ENCODE measurements at regions not wholly inside any gene's neighbourhood (a gene's known extent, or its start where the extent isn't known, plus 50 kb on each side); places are given as distances from the start of the nearest gene placed in this dataset.
"Not testable (repeated sequence)": the region's sequence is repeated elsewhere in the genome, so short reads cannot be mapped to it uniquely, and the experiment has no call there.

DNA sequence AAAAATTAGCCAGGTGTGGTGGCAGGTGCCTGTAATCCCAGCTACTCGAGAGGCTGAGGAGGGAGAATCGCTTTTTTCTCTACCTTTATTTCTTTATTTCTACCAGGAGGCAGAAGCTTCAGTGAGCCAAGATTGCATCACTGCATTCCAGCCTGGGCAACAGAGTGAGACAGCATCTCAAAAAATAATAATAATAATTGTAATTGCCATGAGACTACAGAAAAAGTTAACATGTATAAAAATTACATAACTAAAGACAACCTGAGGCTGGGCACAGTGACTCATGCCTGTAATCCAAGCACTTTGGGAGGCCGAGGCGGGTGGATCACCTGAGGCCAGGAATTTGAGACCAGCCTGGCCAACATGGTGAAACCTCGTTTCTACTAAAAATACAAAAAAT, 181.5 kb downstream of the WSCD1 start:
- DNase-seq, result not testable (repeated sequence)

DNA sequence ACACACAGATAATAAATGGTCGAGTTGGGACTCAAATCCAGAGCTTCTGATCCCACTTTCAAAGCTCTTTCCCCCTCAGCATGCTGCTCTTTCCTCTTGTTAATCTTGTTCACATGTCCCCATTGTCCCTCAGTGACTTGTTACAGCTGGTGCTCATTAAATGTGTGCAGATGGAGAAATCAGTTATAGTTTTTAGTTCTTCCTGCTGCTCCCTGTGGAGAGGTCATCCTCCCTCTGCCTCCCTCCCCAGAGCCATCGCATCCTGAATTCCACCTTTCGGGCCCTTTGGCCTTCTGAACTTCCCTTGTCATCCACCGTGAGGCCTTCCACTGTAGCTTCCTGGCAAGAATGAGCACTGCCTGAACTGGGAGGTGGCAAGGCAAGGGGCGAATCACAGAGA, 179.6 kb downstream of the WSCD1 start:
- DNase-seq, result no peak

DNA sequence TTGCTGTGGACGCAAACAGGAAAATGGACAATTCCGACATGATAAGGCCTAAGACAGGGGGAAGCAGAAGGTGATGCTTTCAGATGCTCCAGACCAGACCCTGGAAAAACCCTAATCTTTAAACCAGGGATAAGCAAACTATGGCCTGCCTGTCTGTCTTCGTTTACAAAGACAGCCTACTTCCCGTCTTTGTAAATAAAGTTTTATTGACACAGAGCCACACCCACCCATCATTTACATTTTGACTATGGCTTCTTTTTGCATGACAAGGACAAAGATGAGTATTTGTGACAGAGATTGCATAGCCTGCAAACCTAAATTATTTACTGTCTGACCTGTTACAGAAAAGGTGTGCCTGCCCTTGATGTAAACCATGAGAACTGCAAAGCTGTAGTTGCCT, 177.9 kb downstream of the WSCD1 start:
- no peak for DNase-seq

DNA sequence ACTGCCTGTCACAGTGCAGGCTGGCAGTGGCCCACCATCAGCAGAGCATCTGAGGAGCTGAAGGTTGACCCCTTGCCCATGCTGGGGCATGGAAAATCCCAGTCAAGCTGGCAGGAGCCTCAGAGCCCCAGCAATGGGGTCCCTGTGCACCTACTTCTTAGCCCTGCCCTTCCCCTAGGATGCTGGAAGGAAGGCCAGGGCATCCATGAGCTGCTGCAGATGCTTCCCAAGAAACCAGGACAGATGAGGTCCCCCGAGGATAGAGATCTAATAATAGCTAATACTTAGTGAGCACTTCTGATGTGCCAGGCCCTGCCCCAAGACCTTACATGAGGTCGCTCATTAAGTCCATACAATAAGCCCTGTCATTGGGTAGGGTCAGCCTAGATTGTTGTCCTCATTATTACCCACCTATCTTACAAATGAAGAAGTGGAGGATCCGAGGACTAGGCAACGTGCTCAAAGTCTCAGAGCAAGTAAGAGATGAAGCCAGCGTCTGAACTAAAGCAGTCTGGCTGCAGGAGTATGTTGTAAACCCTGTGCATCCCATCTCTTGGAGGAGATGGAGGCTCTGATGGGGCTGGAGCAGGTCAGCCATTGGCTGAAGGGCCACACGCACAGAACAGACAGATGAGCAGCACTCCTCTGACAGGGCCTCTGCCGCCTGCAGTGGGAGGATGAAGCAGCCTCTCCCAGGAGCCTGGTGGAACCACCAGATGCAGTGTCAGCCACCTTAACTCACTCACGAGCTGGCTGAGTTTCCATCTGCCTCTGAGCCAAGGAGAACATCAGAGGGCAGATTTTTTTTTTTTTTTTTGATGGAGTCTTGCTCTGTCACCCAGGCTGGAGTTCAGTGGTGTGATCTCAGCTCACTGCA, 175.4 kb downstream of the WSCD1 start:
- no peak for DNase-seq

DNA sequence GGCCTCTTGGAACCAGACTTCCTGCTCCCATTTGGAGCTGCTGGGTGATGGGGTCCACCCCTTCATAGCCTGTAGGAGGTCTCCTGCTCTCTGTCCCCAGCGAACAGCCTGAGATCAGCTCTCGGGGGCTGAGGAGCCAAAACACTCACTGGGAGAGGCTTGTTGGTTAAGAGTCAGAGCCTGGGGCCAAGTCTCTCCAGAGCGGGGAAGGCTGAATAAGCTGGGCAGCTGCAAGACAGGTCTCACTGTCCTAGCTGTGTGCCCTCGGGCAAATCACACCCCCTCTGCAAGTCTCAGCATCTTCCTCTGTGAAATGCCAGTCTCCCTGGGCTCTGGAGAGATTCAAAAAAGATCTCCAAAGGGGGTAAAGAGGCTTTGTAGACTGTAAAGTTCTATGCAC, 174.6 kb downstream of the WSCD1 start:
- DNase-seq, result no peak

DNA sequence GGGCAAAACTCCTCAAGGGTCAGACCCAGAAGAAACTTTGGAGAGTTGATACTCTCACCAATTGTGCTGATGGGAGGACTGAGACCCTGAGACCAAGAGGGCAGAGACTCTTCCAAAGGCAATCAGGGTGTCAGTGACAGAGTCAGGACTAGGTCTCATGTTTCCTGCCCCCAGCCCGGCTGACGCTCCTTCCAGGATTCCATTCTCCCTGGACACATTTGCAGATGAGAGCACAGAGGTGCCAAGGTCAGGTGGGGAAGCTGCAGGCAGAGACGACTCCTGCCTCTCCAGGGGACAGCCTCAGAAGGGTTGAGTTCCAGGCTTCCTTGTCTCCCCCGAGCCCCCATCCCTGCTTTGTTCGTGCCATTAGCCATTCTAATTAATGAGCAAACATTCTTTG, 174.1 kb downstream of the WSCD1 start:
- no peak for DNase-seq

DNA sequence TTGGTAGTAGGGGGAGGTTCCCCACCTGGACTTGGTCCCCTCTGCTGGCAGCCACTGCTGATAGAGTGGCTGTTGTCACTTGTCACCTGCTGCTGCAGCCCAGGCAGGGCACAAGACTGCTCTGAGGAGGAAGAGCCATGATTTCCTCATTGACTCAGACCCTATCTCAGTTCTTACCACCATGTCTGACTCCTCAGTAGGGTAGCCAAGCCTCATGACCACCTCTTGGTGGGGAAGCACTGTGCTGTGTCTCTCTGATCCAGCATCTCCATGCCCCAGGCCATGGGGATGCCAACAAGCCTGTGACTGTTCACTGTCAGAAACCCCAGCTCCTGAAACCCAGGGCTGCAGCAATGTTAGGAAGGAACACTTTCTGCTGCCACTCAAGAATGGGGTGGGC, 173.0 kb downstream of the WSCD1 start:
- DNase-seq, result no peak

DNA sequence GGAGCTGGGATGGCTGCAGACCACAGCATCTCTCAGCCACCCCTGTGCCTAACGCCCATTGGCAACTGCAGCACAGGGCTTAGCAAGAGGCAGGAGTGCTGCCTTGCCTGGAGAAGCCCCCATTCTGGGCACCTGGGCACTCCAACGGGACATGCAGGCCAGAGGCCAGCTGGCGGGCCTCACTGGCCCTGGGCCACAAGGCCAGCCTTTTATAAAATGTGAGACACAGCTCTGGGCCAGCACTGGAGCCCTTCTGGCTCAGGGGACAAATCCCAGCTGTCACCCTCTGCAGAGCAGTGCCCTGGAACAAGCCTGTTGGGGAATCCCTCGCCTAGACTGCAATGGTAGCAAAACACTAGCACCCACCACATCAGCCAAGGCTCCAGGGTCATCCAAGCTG, 171.8 kb downstream of the WSCD1 start:
- DNase-seq, result no peak

DNA sequence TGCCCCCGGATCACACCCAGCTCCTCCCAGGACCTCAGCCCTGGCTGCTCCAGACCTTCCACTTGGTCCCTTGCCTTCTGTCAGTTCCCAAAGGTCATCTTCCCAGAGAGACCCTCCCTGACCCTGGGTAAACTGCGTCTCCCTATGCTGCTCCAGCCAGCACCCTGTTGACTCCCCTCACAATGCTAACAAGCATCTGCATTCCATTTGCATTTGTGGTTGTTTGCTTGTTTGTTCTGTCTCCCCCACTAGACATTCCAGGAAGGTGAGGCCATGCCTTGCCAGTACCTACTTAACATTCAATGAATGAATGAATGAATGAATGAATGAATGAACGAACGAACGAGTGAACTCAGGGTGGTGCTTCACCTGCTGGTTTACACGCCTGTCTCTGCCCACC, 171.2 kb downstream of the WSCD1 start:
- no peak for DNase-seq

DNA sequence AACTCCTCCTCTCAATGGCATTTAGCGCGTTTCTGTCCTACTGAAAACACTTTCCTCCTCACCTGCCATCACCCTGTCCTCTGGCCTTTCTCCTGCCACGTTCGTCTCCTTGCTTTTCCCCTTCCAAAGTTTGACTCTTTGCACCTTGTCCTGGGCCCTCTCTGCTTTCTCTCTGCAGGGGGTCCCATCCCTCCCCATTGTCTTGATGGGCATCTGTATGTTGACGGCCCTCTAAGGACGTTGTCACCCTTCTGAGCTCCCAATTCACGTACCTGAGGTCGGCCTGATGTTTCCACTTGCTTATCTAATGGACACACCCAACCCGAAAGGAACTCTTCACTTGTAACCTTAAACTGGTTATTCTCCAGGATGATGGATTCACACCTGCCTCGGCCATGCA, 170.4 kb downstream of the WSCD1 start:
- DNase-seq, result no peak

DNA sequence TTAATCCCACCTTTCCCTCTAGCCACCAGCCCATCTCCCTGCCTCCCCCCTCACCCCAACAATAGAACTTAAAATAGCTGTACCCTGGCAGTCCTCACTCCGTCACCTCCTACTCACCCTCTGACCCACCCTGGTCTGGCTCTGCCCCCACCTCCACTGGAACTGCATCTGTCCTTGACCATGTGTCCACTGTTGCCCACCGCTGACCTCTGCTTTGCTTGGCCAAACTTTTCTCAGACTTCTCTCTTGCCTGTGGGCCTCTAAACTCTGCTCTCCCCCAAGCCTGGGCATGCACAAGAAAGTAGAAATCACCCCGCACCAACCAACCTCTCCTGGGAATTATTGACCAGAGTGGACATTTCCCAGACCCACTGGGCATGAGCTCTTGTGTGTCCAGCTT, 169.8 kb downstream of the WSCD1 start:
- DNase-seq, result no peak

DNA sequence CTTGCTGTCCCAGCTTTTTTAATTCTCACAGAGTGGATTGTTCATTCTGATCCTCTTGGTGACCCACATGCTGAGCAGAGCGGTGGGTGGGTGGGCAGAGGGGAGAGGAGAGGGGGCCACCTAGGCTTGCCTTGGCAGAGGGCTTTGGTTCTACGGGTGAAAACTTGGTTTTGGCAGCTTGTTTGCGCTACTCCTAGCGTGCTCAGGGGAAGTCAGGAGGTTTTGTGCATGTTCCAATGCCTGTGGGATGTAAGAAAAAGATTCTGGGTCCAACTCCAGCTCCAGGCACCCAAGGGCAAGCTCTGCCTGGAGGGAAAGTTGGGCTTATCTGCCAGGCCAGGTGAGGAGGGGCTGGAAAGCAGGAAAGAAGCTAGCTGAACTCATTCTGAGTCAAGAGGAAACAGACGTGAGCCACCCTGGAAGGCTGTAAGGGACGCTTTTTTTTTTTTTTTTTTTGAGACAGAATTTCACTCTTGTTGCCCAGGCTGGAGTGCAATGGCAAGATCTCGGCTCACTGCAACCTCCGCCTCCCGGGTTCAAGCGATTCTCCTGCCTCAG, 169.1 kb downstream of the WSCD1 start:
- no peak for DNase-seq

DNA sequence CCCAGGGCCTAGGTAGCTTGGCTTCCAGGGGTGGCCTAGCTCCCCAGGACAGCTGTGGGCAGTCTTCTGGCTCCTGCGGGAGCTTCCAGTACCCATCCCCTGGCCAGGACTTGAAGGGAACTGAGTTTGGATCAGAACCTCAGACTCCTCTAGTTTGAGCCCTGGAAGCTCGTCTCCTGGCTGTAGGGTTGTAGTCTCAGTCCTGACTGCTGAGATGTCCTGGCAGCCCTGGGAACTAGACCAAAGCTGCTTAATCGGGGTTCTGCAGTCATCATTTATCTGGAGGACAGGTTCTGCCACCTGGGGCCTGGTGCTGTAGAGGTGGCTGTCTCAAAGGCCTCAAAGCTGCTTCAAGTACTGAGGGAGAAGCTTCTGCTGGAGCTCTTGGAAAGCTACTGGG, 163.7 kb downstream of the WSCD1 start:
- DNase-seq, result no peak

DNA sequence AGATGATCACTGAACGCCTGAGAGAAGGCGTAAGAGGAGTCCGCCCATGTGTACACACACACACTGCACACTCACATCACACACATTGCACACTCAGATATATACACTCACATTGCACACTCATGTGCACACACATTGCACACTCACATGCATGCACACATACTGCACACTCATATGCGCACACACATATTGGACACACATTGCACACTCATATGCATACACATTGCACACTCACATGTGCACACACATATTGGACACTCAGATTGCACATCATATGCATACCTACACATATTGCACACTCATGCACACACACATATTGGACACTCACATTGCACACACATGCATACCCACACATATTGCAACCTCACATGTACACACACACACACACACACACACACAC, 163.2 kb downstream of the WSCD1 start:
- no peak for DNase-seq

DNA sequence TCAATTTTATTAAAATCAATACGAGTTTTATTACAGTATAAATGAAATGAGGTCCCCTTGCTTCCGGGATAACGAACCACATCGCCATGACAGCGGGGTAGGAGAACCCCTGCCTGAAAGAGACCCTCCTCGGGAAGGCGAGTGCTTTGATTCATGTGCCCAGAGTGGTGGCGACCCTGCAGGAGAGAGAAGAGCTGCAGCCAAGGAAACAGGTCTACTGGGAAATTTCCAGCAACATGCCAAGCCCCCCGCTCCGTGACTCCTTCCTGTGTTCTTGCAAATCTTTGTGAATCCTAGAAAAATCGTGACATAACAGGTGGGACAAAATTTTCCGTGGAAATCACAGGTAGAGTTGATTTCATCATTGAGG, 162.5 kb downstream of the WSCD1 start:
- no peak for DNase-seq

DNA sequence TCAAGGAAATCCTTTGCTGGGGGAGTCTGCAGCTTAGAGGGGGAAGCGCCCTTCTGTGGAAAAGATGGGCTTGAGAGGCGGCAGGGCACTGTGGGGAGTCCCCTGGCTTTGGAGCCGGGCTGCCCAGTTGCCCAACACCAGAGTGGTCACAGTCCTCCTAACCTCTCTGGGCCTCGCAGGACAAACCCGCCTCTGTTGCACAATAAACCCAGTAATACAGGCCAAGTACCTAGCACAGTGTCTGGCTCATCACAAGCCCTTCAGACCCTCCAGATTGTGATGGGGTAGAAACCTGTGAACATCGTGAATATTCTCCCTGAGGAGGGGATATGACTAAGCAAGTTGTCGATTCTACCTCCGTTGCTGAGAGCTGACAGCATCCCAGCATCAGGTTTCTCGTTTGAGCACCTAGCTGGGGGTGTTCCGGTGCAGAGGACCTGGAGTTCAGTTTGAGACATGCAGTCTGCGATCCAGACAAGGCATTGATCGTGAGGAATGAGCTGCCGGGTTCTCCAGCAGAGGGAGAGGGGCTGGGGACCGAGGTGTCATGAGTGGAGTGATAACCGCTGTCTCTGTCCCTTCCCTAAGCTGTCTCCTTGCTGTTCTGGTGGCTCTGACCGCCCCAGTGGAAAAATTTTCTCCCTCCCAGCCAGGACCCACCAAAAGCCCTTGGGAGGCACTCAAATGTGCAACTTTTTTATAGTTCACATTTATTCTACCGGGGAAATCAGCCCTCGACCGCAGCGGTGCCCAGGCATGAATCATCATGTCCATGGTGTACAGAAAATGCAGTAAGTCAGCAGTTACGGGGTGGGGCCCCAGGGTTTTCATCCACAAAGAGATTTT, 161.9 kb downstream of the WSCD1 start:
- no peak for DNase-seq

DNA sequence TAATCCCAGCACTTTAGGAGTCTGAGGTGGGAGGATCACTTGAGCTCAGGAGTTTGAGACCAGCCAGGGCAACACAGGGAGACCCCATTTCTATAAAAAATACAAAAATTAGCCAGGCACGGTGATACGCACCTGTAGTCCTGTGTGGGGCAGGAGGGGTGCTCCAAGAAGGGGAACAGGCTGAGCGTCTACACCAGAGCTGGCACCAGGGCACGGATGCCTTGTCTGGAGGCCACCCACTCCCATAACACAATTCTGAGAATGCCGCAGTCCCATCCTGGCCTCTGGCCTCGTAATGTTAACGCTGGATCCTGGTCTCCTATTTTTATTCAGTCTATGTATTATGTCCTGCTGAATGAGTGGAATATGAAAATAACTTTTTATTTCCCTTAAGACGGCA, 161.3 kb downstream of the WSCD1 start:
- no peak for DNase-seq

DNA sequence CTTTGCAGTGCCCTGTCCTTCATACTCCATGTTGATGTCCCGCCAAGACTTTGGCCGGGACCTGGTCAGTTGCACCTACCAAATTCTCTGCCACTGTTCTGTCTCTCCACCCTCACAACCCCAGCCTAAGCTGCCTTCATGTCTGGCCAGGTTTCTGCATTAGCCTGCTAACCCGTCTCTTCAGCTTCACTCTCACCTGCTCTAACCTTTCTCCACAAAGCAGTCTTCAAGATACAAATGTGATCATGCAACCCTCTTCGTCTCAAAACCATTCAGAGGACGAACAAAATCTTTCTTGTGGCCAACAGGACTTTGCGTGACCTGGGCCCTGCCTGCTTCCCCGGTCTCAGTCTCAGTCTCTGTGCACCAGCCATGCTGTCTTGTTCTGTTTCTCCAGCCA, 148.2 kb downstream of the WSCD1 start:
- DNase-seq, result no peak

DNA sequence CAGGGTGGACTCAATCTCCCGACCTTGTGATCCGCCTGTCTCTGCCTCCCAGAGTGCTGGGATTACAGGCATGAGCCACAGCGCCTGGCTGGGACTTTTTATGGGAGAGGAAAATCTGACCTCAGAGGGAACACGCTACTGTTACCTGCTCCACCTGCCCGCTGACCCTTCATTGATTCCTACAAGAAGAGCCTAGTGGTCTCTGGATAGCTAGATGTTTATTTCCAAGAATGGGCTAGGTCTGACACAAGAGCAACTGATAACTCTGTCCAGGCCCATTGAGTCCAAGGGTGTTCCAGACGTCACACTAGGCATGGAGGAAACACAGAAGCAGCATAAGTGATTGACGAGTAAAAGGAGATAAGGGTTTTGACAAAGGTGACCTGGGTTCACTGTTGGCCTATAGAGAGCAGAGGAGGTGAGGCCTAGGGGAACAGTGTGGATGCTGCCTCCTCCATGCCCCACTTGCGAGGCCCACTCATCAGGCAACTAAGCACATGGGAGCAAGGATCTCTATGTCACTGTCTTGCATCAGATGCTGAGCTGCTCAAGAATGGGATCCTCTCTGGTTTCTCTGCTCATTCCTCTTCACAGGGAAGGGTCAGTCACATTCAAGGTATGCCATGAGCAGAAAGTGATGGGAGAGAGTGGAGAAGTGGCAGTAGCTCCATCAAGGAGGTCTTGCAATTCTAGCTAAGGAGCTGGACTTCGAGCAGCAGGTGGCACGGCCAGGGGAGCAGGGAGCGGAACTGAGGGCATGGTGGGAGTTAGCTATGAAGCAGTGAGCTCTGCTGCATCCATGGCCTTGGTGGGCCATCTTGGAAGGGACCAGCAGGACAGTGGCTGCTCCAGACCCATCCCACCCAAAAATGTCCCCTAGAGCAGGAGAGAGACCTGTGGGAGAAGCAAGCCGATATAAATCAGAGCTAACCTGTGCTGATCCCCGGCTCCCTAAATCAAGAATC, 145.2 kb downstream of the WSCD1 start:
- DNase-seq, result no peak

DNA sequence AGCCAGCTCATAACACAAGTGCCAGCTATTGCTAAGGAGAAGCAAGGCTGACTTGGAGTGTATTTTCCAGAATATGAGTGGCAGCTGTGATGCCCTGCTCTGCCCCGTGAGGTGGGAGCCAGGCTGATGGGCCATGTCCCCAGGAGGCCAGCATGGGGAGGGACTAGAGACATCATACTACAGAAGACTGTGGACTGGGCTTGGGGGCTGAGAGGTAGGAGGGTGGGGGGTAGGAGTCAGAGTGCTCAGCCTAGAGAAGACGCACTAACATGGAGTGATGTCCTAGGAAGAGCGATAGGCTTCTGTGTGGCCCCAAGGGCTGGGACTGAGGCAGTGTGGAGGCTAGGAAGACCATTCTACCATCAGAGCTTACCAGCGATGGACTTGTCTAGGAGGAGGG, 143.7 kb downstream of the WSCD1 start:
- DNase-seq, result no peak

DNA sequence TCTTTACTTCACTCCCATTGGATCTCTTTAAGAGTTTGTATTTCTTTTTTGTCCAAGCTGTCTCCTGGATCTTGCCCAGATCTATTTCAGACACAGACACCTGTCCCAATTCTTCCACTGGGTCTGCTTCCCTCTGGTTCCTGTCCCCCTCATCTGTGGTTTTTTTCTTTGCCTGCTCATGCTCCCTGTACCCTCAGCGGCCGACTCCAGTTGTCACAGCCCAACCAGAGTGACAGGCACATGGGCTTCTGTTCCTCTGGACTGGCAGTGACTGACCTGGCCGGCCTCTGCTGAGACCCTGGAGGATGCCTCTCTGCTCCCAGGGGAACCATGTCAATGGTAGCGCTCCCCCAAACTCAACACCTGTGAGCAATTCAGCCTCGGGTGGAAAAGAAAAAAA, 142.6 kb downstream of the WSCD1 start:
- no peak for DNase-seq

DNA sequence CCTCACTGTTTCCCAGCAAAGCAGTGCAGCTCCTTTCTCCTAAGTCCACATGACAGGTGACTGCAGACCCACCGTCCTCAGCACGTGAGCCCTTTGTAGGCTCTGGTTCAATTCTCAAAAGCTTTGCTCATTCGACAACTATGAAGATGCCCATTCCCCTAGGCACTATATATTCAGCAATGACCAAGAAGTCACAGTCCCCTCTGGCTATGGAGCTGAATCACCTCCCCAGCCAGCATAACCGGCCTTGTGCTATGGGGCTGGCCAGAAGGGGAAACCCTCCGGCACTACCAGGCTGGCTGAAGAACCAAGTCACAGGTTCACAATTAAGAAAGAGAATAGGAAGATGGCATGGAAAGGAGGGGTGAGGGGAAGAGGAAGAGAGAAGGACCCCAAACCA, 139.7 kb downstream of the WSCD1 start:
- DNase-seq, result no peak
